Effector CD8-positive, alpha-beta T cell (primary cell): ENCODE measurements at regions not wholly inside any gene's neighbourhood (a gene's known extent, or its start where the extent isn't known, plus 50 kb on each side); places are given as distances from the start of the nearest gene placed in this dataset.
"Not testable (repeated sequence)": the region's sequence is repeated elsewhere in the genome, so short reads cannot be mapped to it uniquely, and the experiment has no call there.

ENCODE experiments used
- DNase-seq: peaks from one replicate; lab custom pipeline; 2025; lab: John Stamatoyannopoulos, UW

- DNase-seq: not testable (repeated sequence)
Observed at GRCh38 chr22:48289954-48290353, 1527.5 kb downstream of the TBC1D22A start.

GRCh38 chr22:48288376-48288940, 1526.0 kb downstream of the TBC1D22A start:
- no peak for DNase-seq

GRCh38 chr22:48287031-48287430, 1524.6 kb downstream of the TBC1D22A start:
- no peak for DNase-seq

- DNase-seq: no peak
Observed at GRCh38 chr22:48284671-48285070, 1522.2 kb downstream of the TBC1D22A start.

GRCh38 chr22:48282804-48283203, 1520.4 kb downstream of the TBC1D22A start:
- no peak for DNase-seq

GRCh38 chr22:48279461-48279756, 1517.0 kb downstream of the TBC1D22A start:
- DNase-seq: no peak

GRCh38 chr22:48278620-48279460, 1516.4 kb downstream of the TBC1D22A start:
- DNase-seq: no peak

- DNase-seq: no peak
Observed at GRCh38 chr22:48277868-48278581, 1515.6 kb downstream of the TBC1D22A start.

GRCh38 chr22:48276994-48277867, 1514.8 kb downstream of the TBC1D22A start:
- no peak for DNase-seq

- no peak for DNase-seq
Observed at GRCh38 chr22:48275412-48275811, 1513.0 kb downstream of the TBC1D22A start.

- no peak for DNase-seq
Observed at GRCh38 chr22:48270731-48271130, 1508.3 kb downstream of the TBC1D22A start.

GRCh38 chr22:48268771-48269552, 1506.5 kb downstream of the TBC1D22A start:
- no peak for DNase-seq

GRCh38 chr22:48268293-48268692, 1505.8 kb downstream of the TBC1D22A start:
- no peak for DNase-seq

- no peak for DNase-seq
Observed at GRCh38 chr22:48267681-48268080, 1505.2 kb downstream of the TBC1D22A start.

GRCh38 chr22:48265000-48265625, 1502.7 kb downstream of the TBC1D22A start:
- no peak for DNase-seq

- no peak for DNase-seq
Observed at GRCh38 chr22:48264586-48264985, 1502.1 kb downstream of the TBC1D22A start.

- no peak for DNase-seq
Observed at GRCh38 chr22:48263791-48264351, 1501.4 kb downstream of the TBC1D22A start.

- no peak for DNase-seq
Observed at GRCh38 chr22:48263431-48263765, 1500.9 kb downstream of the TBC1D22A start.

GRCh38 chr22:48262596-48263430, 1500.4 kb downstream of the TBC1D22A start:
- no peak for DNase-seq

GRCh38 chr22:48261706-48262105, 1499.3 kb downstream of the TBC1D22A start:
- no peak for DNase-seq
